ENCODE measurements at regions not wholly inside any gene's neighbourhood (a gene's known extent, or its start where the extent isn't known, plus 50 kb on each side); places are given as distances from the start of the nearest gene placed in this dataset.

DNA sequence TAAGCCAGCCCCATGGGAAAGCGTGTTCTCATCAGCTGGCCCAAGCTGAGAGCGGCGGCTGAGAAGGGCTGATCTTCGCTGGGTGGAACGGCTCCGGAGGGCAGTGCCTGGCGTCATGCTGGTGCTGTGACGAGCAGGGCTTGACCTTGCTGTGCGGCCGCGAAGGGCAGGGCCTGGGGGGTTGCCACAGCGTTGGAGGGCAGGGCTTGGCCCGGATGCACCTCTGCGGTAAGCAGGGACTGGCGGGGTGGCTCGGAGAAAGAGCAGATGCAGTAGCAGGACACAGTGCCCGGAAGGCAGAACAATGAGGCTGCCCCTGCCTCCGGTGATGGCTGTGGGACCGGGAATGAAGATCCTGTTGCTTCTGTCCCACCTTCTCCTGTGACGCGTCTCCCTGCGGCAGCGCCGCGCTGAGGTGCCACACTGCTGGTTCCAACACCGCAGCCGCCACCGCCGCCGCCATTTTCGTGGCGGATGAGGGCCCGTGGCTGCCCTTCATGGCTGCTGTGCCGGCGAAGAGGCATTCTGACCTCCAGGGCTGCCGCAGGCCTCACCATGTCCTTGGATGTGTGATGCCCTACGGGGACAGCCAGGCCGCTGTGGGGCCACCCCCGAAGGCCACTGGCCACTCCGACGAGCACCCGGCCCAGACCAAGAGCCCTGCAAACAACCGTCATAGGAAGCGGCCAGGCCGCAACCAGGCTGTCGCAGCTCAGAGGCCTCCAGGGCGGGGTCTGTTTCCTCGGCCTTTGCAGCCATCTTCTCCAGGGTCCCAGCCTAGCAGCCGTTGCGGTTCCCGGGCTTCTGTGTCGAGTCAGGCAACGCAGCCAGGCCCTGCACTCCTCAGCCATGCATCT lies 890.5 kb upstream of the CTNND2 start:
- no peaks in the 10 kb centered on the region for H3K27me3 ChIP-seq
- H3K36me3 ChIP-seq, result no peaks in the 10 kb centered on the region
- H3K9ac ChIP-seq (ENCODE audit: low read depth in 2 of 2, low read length in 2 of 2), result no peak overlapping the region
- H3K4me1 ChIP-seq, result no peaks in the 10 kb centered on the region
- no peaks in the 10 kb centered on the region for H3K9me3 ChIP-seq
- intact Hi-C loops (cut with DNase I), result no loop called here
- no peak overlapping the region for H3K27ac ChIP-seq
- TF ChIP-seq, protein P1, sequence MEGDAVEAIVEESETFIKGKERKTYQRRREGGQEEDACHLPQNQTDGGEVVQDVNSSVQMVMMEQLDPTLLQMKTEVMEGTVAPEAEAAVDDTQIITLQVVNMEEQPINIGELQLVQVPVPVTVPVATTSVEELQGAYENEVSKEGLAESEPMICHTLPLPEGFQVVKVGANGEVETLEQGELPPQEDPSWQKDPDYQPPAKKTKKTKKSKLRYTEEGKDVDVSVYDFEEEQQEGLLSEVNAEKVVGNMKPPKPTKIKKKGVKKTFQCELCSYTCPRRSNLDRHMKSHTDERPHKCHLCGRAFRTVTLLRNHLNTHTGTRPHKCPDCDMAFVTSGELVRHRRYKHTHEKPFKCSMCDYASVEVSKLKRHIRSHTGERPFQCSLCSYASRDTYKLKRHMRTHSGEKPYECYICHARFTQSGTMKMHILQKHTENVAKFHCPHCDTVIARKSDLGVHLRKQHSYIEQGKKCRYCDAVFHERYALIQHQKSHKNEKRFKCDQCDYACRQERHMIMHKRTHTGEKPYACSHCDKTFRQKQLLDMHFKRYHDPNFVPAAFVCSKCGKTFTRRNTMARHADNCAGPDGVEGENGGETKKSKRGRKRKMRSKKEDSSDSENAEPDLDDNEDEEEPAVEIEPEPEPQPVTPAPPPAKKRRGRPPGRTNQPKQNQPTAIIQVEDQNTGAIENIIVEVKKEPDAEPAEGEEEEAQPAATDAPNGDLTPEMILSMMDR (IDR thresholded peaks at IDR 0.05), result no peak
- DNase-seq, result no peak
- H3K4me3 ChIP-seq, result no peak overlapping the region

DNA sequence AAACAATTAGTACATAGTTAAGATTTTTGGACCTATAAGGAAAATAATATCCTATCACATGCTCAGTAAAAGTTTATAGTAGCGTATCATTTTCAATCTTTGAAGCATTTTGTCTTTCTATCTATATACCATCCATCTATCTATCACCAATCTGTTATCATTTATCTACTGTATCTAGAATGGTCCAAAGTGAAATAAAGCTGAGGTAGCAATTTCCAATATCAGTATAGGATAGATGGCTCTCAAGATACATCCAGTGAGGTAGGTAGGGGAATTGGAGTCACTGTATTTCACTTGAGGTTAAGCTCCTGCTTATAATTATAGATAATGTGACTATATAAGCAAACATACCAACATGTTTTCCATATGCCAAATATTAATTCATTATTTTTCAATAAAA lies 889.1 kb upstream of the CTNND2 start:
- TF ChIP-seq, protein P1 (IDR thresholded peaks at IDR 0.05), result no peak

DNA sequence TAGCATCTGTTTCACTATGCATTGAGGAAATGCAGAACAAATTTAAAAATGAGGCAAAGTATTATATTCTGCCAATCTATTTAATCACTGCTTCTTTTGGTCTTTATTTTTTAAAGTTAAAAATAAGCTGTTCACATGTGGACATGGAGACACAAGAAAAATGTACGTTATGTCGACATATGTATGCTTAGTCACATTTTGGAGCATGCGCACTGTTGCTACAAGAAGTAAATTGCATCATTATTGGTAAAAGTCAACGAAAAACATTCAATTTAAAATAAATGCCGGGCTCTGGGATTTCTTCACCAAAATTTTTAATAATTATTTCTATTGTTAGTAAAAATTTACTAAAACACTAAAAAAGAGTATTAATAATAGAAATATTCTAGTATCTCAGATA lies 876.3 kb upstream of the CTNND2 start:
- Histone ChIP-seq H3K4me1 (no peaks in the 10 kb centered on the region), H3K27ac (no peak overlapping the region), H3K36me3 (no peaks in the 10 kb centered on the region), H3K9me3 (no peaks in the 10 kb centered on the region), H3K9ac (ENCODE audit: low read depth in 2 of 2, low read length in 2 of 2) (no peak overlapping the region), H3K4me3 (no peak overlapping the region), H3K27me3 (no peaks in the 10 kb centered on the region)
- intact Hi-C loops (cut with DNase I), result no loop called here
- TF ChIP-seq, protein P1 (IDR thresholded peaks at IDR 0.05), result no peak
- no peak for DNase-seq

More for the DNA sequence above, 889.1 kb upstream of the CTNND2 start:
- Histone ChIP-seq H3K27me3 (no peaks in the 10 kb centered on the region), H3K27ac (no peak overlapping the region), H3K9ac (ENCODE audit: low read depth in 2 of 2, low read length in 2 of 2) (no peak overlapping the region), H3K4me3 (no peak overlapping the region), H3K4me1 (no peaks in the 10 kb centered on the region), H3K9me3 (no peaks in the 10 kb centered on the region), H3K36me3 (no peaks in the 10 kb centered on the region)
- no peak for DNase-seq
- intact Hi-C loops (cut with DNase I), result no loop called here

DNA sequence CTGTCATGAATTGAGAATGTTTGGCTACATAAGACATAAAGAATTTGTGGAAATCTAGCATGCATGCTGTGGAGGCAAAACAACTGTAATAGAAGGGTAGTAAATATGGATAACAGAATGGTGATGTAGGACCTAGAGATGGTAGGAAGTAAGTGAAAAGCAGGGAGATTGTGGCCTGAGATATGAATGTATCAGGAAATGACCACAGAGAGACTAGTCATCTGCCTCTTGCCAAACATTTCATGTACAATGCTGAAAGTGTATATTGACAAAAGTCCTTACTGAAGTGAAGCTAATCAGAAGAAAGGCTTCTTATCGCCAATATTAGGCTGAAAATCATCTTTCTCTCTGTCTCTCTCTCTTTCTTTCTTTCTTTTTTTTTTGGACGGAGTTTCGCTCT lies 873.1 kb upstream of the CTNND2 start:
- no peaks in the 10 kb centered on the region for H3K9me3 ChIP-seq
- H3K27me3 ChIP-seq, result no peaks in the 10 kb centered on the region
- TF ChIP-seq, protein P1 (IDR thresholded peaks at IDR 0.05), result no peak
- H3K4me3 ChIP-seq, result no peak overlapping the region
- no peak overlapping the region for H3K27ac ChIP-seq
- no peak for DNase-seq
- no peaks in the 10 kb centered on the region for H3K36me3 ChIP-seq
- intact Hi-C loops (cut with DNase I), result no loop called here
- H3K9ac ChIP-seq (ENCODE audit: low read depth in 2 of 2, low read length in 2 of 2), result no peak overlapping the region
- H3K4me1 ChIP-seq, result no peaks in the 10 kb centered on the region

DNA sequence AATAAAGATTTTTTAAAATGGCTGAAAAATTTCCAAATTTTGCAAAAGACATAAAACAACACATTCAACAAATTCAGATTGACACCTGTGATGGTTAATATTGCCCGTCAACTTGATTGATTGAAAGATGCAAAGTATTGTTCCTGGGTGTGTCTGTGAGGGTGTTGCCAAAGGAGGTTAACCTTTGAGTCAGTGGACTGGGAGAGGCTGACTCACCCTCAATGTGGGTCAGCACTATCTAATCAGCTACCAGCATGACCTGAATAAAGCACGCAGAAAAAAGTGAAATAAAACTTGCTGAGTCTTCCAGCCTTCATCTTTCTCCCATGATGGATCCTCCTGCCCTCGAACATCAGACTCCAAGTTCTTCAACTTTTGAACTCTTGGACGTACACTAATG lies 868.0 kb upstream of the CTNND2 start:
- Histone ChIP-seq H3K9ac (ENCODE audit: low read depth in 2 of 2, low read length in 2 of 2) (no peak overlapping the region), H3K27me3 (no peaks in the 10 kb centered on the region), H3K9me3 (no peaks in the 10 kb centered on the region), H3K4me1 (no peaks in the 10 kb centered on the region), H3K36me3 (no peaks in the 10 kb centered on the region), H3K27ac (no peak overlapping the region), H3K4me3 (no peak overlapping the region)
- no peak for DNase-seq
- intact Hi-C loops (cut with DNase I), result no loop called here
- TF ChIP-seq, protein P1 (IDR thresholded peaks at IDR 0.05), result no peak

Data from colonic mucosa (tissue), 4 donors.